ENCODE measurements at regions not wholly inside any gene's neighbourhood (a gene's known extent, or its start where the extent isn't known, plus 50 kb on each side); places are given as distances from the start of the nearest gene placed in this dataset.

GRCh38 chr12:62075870-62076269 is 184.3 kb upstream of the USP15 start:
- Mint-ChIP-seq H3K27me3 (ENCODE audit: low read depth, poor library complexity) (peaks cover 3% of the 10 kb centered on the region), H3K9me3 (no peaks in the 10 kb centered on the region), H3K4me1 (peaks cover 20% of the 10 kb centered on the region), H3K36me3 (ENCODE audit: low read depth) (no peaks in the 10 kb centered on the region), H3K4me3 (no peak overlapping the region), H3K27ac (no peak overlapping the region)
- TF ChIP-seq CTCF (IDR thresholded peaks at IDR 0.05) = no peak
- no peak for DNase-seq

GRCh38 chr12:62078020-62078419 is 182.2 kb upstream of the USP15 start:
- no peak for TF ChIP-seq CTCF (IDR thresholded peaks at IDR 0.05)
- H3K4me3 Mint-ChIP-seq = no peak overlapping the region
- H3K4me1 Mint-ChIP-seq = peaks cover 20% of the 10 kb centered on the region
- no peak for DNase-seq
- H3K27me3 Mint-ChIP-seq (ENCODE audit: low read depth, poor library complexity) = peaks cover 3% of the 10 kb centered on the region
- no peaks in the 10 kb centered on the region for H3K36me3 Mint-ChIP-seq (ENCODE audit: low read depth)
- H3K27ac Mint-ChIP-seq = peak overlapping the region; percentile 6
- H3K9me3 Mint-ChIP-seq = no peaks in the 10 kb centered on the region

- H3K9me3 Mint-ChIP-seq = peaks cover 13% of the 10 kb centered on the region
- DNase-seq = no peak
- peaks cover 20% of the 10 kb centered on the region for H3K4me1 Mint-ChIP-seq
- no peak for TF ChIP-seq CTCF (IDR thresholded peaks at IDR 0.05)
- no peak overlapping the region for H3K4me3 Mint-ChIP-seq
- H3K27ac Mint-ChIP-seq = no peak overlapping the region
- H3K27me3 Mint-ChIP-seq (ENCODE audit: low read depth, poor library complexity) = peaks cover 3% of the 10 kb centered on the region
- no peaks in the 10 kb centered on the region for H3K36me3 Mint-ChIP-seq (ENCODE audit: low read depth)
These were observed 177.8 kb upstream of the USP15 start for GRCh38 chr12:62082448-62082847.

GRCh38 chr12:62098132-62098531 is 162.1 kb upstream of the USP15 start:
- no peak for DNase-seq
- Mint-ChIP-seq H3K27me3 (ENCODE audit: low read depth, poor library complexity) (no peaks in the 10 kb centered on the region), H3K36me3 (ENCODE audit: low read depth) (no peaks in the 10 kb centered on the region), H3K9me3 (no peaks in the 10 kb centered on the region), H3K27ac (no peak overlapping the region), H3K4me3 (no peak overlapping the region), H3K4me1 (no peaks in the 10 kb centered on the region)
- TF ChIP-seq CTCF (IDR thresholded peaks at IDR 0.05) = no peak

- Mint-ChIP-seq H3K36me3 (ENCODE audit: low read depth) (no peaks in the 10 kb centered on the region), H3K4me1 (peaks cover 6% of the 10 kb centered on the region), H3K9me3 (peaks cover 3% of the 10 kb centered on the region), H3K27ac (no peak overlapping the region), H3K27me3 (ENCODE audit: low read depth, poor library complexity) (no peaks in the 10 kb centered on the region), H3K4me3 (no peak overlapping the region)
- no peak for TF ChIP-seq CTCF (IDR thresholded peaks at IDR 0.05)
- no peak for DNase-seq
These were observed 156.5 kb upstream of the USP15 start for GRCh38 chr12:62103748-62104147.

GRCh38 chr12:62106547-62107185 is 153.5 kb upstream of the USP15 start:
- Mint-ChIP-seq H3K36me3 (ENCODE audit: low read depth) (no peaks in the 10 kb centered on the region), H3K4me1 (peaks cover 6% of the 10 kb centered on the region), H3K27ac (no peak overlapping the region), H3K27me3 (ENCODE audit: low read depth, poor library complexity) (no peaks in the 10 kb centered on the region), H3K9me3 (peaks cover 29% of the 10 kb centered on the region), H3K4me3 (no peak overlapping the region)
- no peak for DNase-seq
- TF ChIP-seq CTCF (IDR thresholded peaks at IDR 0.05) = no peak

Measured in nephron progenitor cell (in vitro differentiated cells).